ENCODE measurements at regions not wholly inside any gene's neighbourhood (a gene's known extent, or its start where the extent isn't known, plus 50 kb on each side); places are given as distances from the start of the nearest gene placed in this dataset.
A peak's percentile ranks its signal among the peaks of the same experiment; 100 is the strongest.

DNA sequence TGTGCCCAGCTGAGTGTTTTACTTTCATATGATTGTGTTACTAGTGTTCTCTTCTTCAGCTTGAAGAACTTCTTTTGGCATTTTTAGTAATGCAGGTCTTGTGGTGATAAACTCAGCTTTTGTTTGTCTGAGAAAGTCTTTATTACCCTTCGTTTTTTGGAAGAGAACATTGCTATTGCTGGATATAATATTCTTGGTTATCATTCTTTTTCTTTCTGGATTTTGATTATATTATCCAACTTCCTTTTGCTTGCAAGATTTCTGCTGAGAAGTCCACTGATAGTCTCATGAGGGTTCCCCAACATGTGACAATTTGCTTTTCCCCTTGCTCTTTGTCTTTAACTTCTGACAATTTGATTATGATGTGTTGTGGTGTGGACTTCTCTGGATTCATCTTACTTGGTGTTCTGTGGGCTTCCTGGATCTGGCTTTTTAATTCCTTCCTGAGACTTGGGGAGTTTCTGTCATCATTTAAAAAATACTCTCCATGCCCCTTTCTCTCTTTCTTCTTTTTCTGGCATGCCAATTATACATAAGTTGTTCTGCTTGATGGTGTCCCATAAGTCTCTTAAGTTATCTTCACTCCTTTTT lies 416.8 kb downstream of the CCDC91 start:
- Histone ChIP-seq H3K27me3 (ENCODE audit: insufficient read depth, poor library complexity, severe bottlenecking) (no peaks in the 10 kb centered on the region), H3K36me3 (ENCODE audit: low read depth) (no peaks in the 10 kb centered on the region), H3K9me3 (ENCODE audit: severe bottlenecking) (no peaks in the 10 kb centered on the region), H3K4me3 (ENCODE audit: severe bottlenecking) (no peak overlapping the region), H3K27ac (ENCODE audit: poor library complexity, severe bottlenecking) (no peak overlapping the region), H3K4me1 (ENCODE audit: insufficient read depth, poor library complexity, severe bottlenecking) (no peaks in the 10 kb centered on the region)
- DNase-seq (ENCODE audit: low spot score): no peak
- no peak for ATAC-seq (ENCODE audit: low read depth)
- TF ChIP-seq, protein P1, sequence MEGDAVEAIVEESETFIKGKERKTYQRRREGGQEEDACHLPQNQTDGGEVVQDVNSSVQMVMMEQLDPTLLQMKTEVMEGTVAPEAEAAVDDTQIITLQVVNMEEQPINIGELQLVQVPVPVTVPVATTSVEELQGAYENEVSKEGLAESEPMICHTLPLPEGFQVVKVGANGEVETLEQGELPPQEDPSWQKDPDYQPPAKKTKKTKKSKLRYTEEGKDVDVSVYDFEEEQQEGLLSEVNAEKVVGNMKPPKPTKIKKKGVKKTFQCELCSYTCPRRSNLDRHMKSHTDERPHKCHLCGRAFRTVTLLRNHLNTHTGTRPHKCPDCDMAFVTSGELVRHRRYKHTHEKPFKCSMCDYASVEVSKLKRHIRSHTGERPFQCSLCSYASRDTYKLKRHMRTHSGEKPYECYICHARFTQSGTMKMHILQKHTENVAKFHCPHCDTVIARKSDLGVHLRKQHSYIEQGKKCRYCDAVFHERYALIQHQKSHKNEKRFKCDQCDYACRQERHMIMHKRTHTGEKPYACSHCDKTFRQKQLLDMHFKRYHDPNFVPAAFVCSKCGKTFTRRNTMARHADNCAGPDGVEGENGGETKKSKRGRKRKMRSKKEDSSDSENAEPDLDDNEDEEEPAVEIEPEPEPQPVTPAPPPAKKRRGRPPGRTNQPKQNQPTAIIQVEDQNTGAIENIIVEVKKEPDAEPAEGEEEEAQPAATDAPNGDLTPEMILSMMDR (IDR thresholded peaks at IDR 0.05; ENCODE audit: poor library complexity, severe bottlenecking): no peak

DNA sequence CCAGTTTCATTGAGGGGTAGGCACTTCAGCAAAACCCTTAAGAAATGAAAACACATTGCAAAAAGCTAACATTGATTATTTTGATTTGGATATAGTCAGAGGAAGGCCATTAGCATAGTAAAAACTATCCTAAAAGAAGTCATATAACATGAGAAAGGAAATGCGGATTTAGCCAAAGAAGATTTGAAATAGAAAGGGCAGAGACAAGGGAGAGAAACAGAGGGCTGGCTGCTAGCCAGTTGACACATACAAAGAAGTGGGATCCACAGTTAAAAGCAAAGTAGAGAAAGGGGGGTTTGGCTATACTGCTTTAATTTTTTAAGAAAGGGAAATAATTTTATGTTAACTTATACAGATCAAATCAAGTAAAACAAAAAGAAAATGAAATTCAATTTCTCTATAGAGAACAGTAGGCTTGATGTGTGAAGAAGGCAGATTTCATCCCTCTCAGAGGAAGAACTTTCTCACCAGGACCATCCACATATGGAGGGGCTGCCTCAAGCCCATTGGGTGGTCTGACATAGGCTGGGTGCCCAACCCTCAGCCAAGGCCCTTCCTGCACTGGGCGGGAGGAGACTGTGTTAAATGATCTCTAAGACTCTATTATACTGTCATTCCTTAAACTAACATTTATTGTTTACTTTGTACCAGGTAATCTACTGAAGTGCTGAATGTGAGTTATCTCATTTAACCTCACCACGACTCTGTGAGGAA lies 420.3 kb downstream of the CCDC91 start:
- no peak overlapping the region for H3K27ac ChIP-seq (ENCODE audit: poor library complexity, severe bottlenecking)
- DNase-seq (ENCODE audit: low spot score) (no peak), ATAC-seq (ENCODE audit: low read depth) (no peak)
- no peaks in the 10 kb centered on the region for H3K4me1 ChIP-seq (ENCODE audit: insufficient read depth, poor library complexity, severe bottlenecking)
- H3K36me3 ChIP-seq (ENCODE audit: low read depth): no peaks in the 10 kb centered on the region
- H3K4me3 ChIP-seq (ENCODE audit: severe bottlenecking): no peak overlapping the region
- no peaks in the 10 kb centered on the region for H3K9me3 ChIP-seq (ENCODE audit: severe bottlenecking)
- TF ChIP-seq, protein P1 (IDR thresholded peaks at IDR 0.05; ENCODE audit: poor library complexity, severe bottlenecking): no peak
- no peaks in the 10 kb centered on the region for H3K27me3 ChIP-seq (ENCODE audit: insufficient read depth, poor library complexity, severe bottlenecking)

DNA sequence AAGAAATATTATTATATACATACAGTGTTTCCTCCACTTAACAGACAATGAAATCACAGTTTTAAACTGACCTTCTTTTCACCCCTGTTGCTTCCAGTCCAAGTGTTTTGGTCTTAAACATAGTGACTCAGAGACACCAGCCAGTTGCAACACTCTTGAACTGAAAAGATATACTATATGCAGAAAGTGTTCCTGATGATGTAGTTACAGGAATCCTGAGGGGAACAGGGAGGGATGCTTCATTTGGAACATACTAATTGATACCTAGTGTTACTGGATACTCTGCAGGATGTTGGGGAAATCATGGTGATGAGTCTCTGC lies 420.8 kb downstream of the CCDC91 start:
- ATAC-seq (ENCODE audit: low read depth) (peak; percentile 71), DNase-seq (ENCODE audit: low spot score) (no peak)
- Histone ChIP-seq H3K27me3 (ENCODE audit: insufficient read depth, poor library complexity, severe bottlenecking) (no peaks in the 10 kb centered on the region), H3K9me3 (ENCODE audit: severe bottlenecking) (no peaks in the 10 kb centered on the region), H3K27ac (ENCODE audit: poor library complexity, severe bottlenecking) (no peak overlapping the region), H3K36me3 (ENCODE audit: low read depth) (no peaks in the 10 kb centered on the region), H3K4me1 (ENCODE audit: insufficient read depth, poor library complexity, severe bottlenecking) (no peaks in the 10 kb centered on the region), H3K4me3 (ENCODE audit: severe bottlenecking) (no peak overlapping the region)
- TF ChIP-seq, protein P1 (IDR thresholded peaks at IDR 0.05; ENCODE audit: poor library complexity, severe bottlenecking): no peak

DNA sequence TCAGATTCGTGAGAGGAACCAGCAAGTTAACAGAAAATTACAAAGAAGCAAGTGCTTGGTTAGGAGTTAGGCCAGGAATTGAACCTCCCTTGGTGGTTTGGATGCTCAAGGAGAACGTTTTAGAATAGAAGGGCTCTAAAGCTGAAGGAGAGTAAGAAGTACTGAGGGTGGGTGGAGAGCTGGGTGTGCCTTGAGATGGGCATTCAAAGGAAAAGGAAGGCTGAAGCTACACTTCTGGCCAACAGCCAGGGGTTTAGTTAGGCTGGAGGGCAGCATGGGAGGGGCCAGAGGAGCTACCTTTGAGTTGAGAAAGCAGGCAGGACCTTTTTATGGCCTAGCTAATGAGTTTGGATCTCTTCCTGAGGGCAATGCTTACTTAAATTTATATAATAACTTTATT lies 421.2 kb downstream of the CCDC91 start:
- no peak for ATAC-seq (ENCODE audit: low read depth)
- DNase-seq (ENCODE audit: low spot score): no peak
- Histone ChIP-seq H3K36me3 (ENCODE audit: low read depth) (no peaks in the 10 kb centered on the region), H3K27me3 (ENCODE audit: insufficient read depth, poor library complexity, severe bottlenecking) (no peaks in the 10 kb centered on the region), H3K4me3 (ENCODE audit: severe bottlenecking) (no peak overlapping the region), H3K4me1 (ENCODE audit: insufficient read depth, poor library complexity, severe bottlenecking) (no peaks in the 10 kb centered on the region), H3K27ac (ENCODE audit: poor library complexity, severe bottlenecking) (no peak overlapping the region), H3K9me3 (ENCODE audit: severe bottlenecking) (no peaks in the 10 kb centered on the region)
- TF ChIP-seq, protein P1 (IDR thresholded peaks at IDR 0.05; ENCODE audit: poor library complexity, severe bottlenecking): no peak

DNA sequence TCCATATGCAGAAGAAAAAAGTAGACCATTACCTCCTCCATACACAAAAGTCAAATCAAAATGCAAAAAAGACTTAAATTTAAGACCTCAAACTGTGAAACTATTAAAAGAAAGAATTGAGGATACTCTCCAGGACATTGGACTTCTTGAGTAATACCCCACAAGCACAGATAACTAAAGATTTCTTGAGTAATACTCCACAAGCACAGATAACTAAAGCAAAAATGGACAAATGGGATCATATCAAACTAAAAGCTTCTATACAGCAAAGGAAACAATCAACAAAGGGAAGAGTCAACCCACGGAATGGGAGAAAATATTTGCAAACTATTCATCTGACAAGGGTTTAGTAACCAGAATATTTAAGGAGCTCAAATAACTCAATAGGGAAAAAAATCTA lies 427.9 kb downstream of the CCDC91 start:
- Histone ChIP-seq H3K36me3 (ENCODE audit: low read depth) (no peaks in the 10 kb centered on the region), H3K9me3 (ENCODE audit: severe bottlenecking) (no peaks in the 10 kb centered on the region), H3K4me3 (ENCODE audit: severe bottlenecking) (no peak overlapping the region), H3K27me3 (ENCODE audit: insufficient read depth, poor library complexity, severe bottlenecking) (no peaks in the 10 kb centered on the region), H3K27ac (ENCODE audit: poor library complexity, severe bottlenecking) (no peak overlapping the region), H3K4me1 (ENCODE audit: insufficient read depth, poor library complexity, severe bottlenecking) (no peaks in the 10 kb centered on the region)
- DNase-seq (ENCODE audit: low spot score) (no peak), ATAC-seq (ENCODE audit: low read depth) (no peak)
- TF ChIP-seq, protein P1 (IDR thresholded peaks at IDR 0.05; ENCODE audit: poor library complexity, severe bottlenecking): no peak
